GM12891 (cell line): ENCODE measurements at regions not wholly inside any gene's neighbourhood (a gene's known extent, or its start where the extent isn't known, plus 50 kb on each side); places are given as distances from the start of the nearest gene placed in this dataset.
"Not testable (repeated sequence)": the region's sequence is repeated elsewhere in the genome, so short reads cannot be mapped to it uniquely, and the experiment has no call there.

Experiments
- DNase-seq: peaks from one replicate; pipeline ENCODE4 v3.0.0; 2011; ENCODE audit warnings: low spot score; ENCODE audit not compliant: insufficient read length
- FAIRE-seq: peaks from 2 replicates; lab custom pipeline; 2011; peaks lifted over from hg19 to GRCh38; lab: Jason Lieb, UNC
- PAX5 ChIP-seq: IDR thresholded peaks from 2 replicates; pipeline ENCODE4 v1.6.1; 2011; ENCODE audit warnings: low read length, moderate library complexity, mild to moderate bottlenecking; ENCODE audit not compliant: insufficient read depth, severe bottlenecking
- POLR2A ChIP-seq: IDR thresholded peaks from 2 replicates; pipeline ENCODE4 v1.6.1; 2011; ENCODE audit warnings: low read depth, low read length, control low read depth
- POLR2AphosphoS5 ChIP-seq: IDR thresholded peaks from 2 replicates; pipeline ENCODE4 v1.6.1; 2011; ENCODE audit warnings: low read depth, low read length, control low read depth
- POU2F2 ChIP-seq: IDR thresholded peaks from 2 replicates; pipeline ENCODE4 v1.6.1; 2011; ENCODE audit warnings: low read depth, mild to moderate bottlenecking, control low read depth, low read length, moderate library complexity
- SPI1 ChIP-seq: IDR thresholded peaks from 2 replicates; pipeline ENCODE4 v1.6.1; 2011; ENCODE audit warnings: low read depth, low read length, control low read depth
- TAF1 ChIP-seq: IDR thresholded peaks from 2 replicates; pipeline ENCODE4 v1.6.1; 2011; ENCODE audit warnings: low read depth, low read length, control low read depth

DNA sequence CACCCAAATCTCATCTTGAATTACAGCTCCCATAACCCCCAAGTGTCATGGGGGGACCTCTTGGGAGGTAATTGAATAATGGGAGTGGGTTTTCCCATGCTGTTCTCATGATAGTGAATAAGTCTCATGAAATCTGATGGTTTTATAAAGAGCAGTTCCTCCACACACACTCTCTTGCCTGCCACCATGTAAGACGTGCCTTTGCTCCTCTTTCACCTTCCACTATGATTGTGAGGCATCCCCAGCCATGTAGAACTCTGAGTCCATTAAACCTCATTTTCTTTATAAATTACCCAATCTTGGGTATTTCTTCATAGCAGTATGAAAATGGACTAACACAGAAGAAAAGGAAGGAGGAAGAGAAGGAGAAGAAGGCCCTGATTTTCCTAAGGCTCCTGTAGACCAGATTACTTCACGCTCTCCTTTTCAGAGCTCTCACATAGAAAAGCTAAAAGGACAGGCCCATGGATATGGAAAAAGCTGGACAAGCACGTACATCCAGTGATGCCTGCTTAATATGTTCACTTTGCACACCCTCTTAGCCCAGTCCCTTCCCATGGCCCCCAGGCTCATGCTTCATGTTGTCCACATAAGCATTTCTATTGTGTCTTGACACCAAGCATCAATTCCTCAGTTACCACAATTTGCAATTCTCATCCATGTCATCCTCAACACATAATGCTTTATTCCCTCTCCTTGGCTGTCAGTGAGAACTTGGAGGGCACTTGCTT is 354.8 kb downstream of the CD83 start:
- FAIRE-seq = no peak
- TF ChIP-seq POLR2AphosphoS5 (no peak), TAF1 (no peak), PAX5 (no peak), POU2F2 (no peak), SPI1 (no peak), POLR2A (no peak)

DNA sequence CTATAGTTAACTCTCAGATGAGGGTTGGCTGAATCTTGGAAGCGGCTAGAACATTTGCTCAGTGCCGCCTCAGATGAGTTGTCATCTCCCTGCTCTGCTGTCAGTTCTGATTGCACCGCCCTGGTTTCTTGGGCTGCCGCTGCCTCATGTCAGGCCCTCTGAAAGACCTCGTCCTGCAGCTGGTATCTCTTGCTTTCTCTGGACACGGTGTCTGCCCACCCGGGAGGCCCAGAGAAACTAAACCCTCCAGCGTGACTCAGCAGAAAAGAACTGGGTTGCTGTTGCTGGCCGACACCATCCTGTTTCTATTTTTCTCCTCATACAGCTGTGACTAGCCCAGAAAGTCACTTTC is 355.4 kb downstream of the CD83 start:
- DNase-seq = peak; percentile 13
- FAIRE-seq = peak; percentile 88
- TF ChIP-seq POLR2AphosphoS5 (no peak), PAX5 (peak; percentile 39)

More for the DNA sequence above, 354.8 kb downstream of the CD83 start:
- DNase-seq = no peak

DNA sequence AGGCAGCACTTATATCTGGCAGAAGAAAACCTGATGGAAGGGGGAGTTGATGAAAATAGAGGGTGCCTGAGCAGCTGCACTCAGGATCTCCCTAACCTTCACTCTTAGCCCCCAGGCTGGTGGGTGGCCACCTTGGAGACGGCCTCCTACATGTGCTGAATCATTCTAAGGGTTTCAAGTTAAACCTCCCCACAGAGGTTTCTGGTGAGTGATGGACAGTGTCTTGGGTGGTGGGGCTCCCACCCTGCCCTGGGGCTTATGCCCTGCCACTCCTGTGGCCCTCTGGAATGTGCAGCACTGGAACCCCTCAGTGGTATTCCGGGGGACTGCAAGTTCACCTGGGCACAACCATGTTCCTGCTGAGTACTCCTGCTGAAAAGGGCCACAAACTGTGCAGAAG is 357.2 kb downstream of the CD83 start:
- DNase-seq = no peak
- no peak for TF ChIP-seq PAX5
- FAIRE-seq = no peak

DNA sequence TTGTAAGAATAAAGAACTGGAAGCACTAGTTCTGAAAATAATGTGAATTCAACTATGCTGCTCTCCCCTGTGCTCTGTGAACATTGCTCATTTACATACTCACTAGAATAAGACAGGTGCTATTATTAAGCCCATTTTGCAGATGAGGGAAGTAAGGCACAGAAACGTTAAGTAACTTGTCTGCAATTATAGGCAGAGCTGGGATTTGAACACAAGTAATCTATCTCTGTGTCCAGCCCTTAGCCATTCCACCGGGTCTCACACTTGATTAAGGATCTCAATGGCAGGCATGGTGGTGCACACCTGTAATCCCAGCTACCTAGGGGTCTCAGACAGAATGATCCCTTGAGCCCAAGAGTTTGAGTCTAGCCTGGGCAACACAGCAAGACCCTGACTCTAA is 357.7 kb downstream of the CD83 start:
- DNase-seq (no peak), FAIRE-seq (no peak)
- no peak for TF ChIP-seq SPI1
- TF ChIP-seq PAX5 = no peak
- TF ChIP-seq POU2F2 = no peak
- TF ChIP-seq POLR2AphosphoS5 = no peak
- no peak for TF ChIP-seq POLR2A
- no peak for TF ChIP-seq TAF1

DNA sequence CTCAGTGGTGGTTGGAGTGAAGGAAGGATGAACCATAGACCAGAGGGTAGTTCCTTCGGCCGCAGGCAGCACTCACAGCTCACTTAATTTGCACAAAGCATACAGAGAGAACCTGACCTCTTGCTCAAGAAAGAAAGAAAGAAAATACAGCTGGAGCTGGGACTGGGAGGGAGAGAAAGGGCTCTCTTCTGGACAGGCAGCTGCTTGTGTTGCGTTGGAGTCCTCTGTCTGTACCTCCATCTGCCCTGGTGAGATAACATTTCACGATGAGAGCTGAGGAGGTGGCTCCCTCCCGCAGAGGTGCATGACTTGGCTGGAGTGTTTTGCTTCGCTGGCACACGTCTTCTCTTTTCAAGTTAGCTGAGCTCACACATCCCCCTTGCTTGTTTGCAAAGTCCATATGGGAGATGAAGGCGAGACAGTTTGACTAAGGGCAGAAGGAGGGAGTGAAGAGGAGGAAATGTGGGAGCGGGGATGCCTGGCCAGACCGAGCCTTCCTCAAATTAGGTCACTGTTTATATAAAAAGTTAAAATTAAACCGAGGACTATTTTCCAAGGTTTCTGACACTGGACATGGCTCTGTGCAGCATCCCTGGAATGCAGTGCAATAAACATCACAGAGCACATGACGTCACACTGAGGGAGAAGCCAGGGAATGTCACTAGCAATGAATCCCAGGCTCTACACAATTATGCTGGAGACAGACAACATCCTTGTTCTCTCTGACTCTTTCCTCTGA is 359.4 kb downstream of the CD83 start:
- TF ChIP-seq SPI1 (no peak), POU2F2 (no peak), PAX5 (no peak), TAF1 (no peak), POLR2AphosphoS5 (no peak), POLR2A (no peak)
- FAIRE-seq (no peak), DNase-seq (no peak)

DNA sequence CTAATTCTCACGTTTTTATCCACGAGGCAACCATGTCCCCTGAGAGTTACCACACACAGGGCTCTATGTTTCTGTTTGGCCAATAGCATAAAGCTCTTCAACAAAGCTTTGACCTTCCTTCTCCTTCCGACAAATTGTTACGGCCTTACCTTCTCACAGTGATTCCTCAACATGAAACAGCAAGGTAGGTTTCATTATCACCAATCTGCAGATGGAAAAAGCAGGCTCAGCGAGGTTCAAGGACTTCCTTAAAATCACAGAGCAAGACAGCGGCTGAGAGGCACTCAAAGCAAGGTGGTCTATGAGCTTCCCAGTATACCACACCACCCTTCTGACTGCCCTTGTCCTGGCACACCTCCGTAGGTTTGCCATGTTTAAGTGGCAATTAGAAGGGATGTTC is 360.0 kb downstream of the CD83 start:
- FAIRE-seq (no peak), DNase-seq (no peak)
- TF ChIP-seq SPI1 (no peak), POLR2AphosphoS5 (no peak), TAF1 (no peak), PAX5 (no peak), POLR2A (no peak), POU2F2 (no peak)

DNA sequence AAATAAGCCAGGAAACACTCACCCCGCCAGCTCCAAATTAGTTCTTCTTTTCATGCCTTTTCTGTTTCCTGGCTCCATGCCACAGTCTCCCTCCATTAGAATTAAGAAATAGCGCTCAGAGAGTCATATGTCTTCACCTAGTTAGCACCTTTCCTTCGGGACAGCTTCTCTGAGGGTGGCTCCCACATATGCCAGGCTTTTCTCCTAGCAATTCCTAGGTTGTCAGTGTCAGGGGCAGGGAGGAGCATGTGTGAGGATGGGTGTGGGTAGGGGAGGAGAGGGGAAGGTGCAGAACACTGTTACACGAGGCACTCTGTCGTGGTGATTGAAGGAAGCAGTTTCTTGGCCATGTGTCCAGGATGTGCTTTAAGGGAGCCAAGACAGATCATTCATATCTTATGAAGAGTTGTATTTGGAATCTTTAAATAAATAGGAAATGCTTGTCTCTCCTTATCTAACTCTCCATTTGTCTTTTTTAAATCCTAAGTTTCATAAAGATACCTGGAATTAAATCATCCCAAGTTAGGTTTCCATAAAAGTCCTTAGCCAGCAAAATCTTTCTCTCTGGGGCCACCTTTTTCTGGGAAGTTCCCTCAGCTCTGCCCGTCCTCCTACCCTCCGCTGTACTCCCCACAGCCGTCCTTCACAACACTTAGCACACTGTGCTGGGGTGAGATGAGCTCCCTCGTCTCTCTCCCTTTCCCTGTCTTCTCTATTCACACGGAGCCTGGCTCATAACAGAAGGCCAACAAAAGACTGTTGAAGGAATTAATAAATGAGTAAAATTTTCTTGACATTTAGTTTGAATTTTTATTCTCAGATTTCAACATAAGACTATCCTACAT is 361.0 kb downstream of the CD83 start:
- FAIRE-seq (no peak), DNase-seq (no peak)
- TF ChIP-seq POLR2AphosphoS5 = no peak
- no peak for TF ChIP-seq PAX5
- no peak for TF ChIP-seq POLR2A
- TF ChIP-seq SPI1 = no peak
- no peak for TF ChIP-seq TAF1
- no peak for TF ChIP-seq POU2F2

DNA sequence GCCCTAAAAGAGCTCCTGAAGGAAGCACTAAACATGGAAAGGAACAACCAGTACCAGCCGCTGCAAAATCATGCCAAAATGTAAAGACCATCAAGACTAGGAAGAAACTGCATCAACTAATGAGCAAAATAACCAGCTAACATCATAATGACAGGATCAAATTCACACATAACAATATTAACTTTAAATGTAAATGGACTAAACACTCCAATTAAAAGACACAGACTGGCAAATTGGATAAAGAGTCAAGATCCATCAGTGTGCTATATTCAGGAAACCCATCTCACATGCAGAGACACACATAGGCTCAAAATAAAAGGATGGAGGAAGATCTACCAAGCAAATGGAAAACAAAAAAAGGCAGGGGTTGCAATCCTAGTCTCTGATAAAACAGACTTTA is 364.4 kb downstream of the CD83 start:
- DNase-seq = not testable (repeated sequence)

DNA sequence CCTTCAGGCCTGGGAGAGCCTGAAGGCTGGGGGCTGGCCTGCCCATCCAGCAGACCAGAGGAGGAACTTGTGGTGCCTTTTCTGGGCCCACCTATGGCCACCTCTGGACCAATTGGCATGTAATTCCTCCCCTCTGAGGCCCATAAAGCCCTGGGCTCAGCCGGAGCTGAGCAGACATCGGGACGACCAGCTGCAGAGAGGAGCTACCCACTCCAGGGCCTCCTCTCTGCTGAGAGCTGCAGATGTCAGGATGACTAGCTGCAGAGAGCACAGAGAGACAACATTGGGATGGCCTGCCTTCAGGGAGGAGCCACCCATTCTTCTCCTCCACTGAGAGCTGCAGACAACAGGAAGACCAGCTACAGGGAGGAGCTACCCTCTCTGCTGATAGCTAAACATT is 370.1 kb downstream of the CD83 start:
- DNase-seq (no peak), FAIRE-seq (no peak)
- no peak for TF ChIP-seq POLR2A
- no peak for TF ChIP-seq SPI1
- TF ChIP-seq POU2F2 = no peak
- TF ChIP-seq PAX5 = no peak
- no peak for TF ChIP-seq POLR2AphosphoS5
- TF ChIP-seq TAF1 = no peak

More for the DNA sequence above, 364.4 kb downstream of the CD83 start:
- not testable (repeated sequence) for FAIRE-seq

DNA sequence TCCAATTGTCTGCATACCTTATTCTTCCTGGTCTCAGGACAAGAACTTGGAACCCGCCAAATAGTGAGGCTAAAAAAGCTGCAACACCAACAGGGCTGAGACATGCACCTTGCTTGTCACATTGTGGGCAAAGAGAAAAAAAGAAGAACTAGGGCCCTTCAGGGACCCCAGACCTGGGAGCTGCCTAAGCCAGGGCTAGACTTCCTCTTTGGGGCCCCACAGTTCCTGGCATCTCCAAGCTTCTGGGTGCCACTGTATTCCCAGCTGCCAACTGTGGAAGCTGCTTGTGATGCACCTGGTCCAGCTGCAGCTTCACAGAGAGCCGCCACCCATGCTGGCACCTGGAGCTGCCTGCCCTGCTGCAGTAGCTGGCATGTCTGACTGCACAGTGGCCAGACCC is 370.6 kb downstream of the CD83 start:
- TF ChIP-seq SPI1 = no peak
- TF ChIP-seq POLR2AphosphoS5 = no peak
- TF ChIP-seq TAF1 = no peak
- TF ChIP-seq PAX5 = no peak
- TF ChIP-seq POU2F2 = no peak
- no peak for TF ChIP-seq POLR2A
- DNase-seq (no peak), FAIRE-seq (no peak)
